ENCODE measurements at regions not wholly inside any gene's neighbourhood (a gene's known extent, or its start where the extent isn't known, plus 50 kb on each side); places are given as distances from the start of the nearest gene placed in this dataset.
A peak's percentile ranks its signal among the peaks of the same experiment; 100 is the strongest.
"Not testable (repeated sequence)": the region's sequence is repeated elsewhere in the genome, so short reads cannot be mapped to it uniquely, and the experiment has no call there.

GRCh38 chrX:73963682-73964081 is 111.2 kb upstream of the XIST start:
- DNase-seq (ENCODE audit: low read depth in 2 of 3, low spot score in 1 of 3): no peak

- no peak for DNase-seq (ENCODE audit: low read depth in 2 of 3, low spot score in 1 of 3)
Measured at GRCh38 chrX:73962948-73963347, 110.4 kb upstream of the XIST start.

GRCh38 chrX:73961867-73962266 is 109.4 kb upstream of the XIST start:
- not testable (repeated sequence) for DNase-seq (ENCODE audit: low read depth in 2 of 3, low spot score in 1 of 3)

GRCh38 chrX:73944563-73944908 is 92.0 kb upstream of the XIST start:
- DNase-seq (ENCODE audit: low read depth in 2 of 3, low spot score in 1 of 3): no peak

- peak; percentile 74 to 89 (median 77) for DNase-seq (ENCODE audit: low read depth in 2 of 3, low spot score in 1 of 3)
Measured at GRCh38 chrX:73943693-73944562, 91.4 kb upstream of the XIST start.

- DNase-seq (ENCODE audit: low read depth in 2 of 3, low spot score in 1 of 3): no peak
Measured at GRCh38 chrX:73940893-73941470, 88.5 kb upstream of the XIST start.

GRCh38 chrX:73937843-73938242 is 85.3 kb upstream of the XIST start:
- not testable (repeated sequence) for DNase-seq (ENCODE audit: low read depth in 2 of 3, low spot score in 1 of 3)

- DNase-seq (ENCODE audit: low read depth in 2 of 3, low spot score in 1 of 3): no peak
Measured at GRCh38 chrX:73932522-73932921, 80.0 kb upstream of the XIST start.

GRCh38 chrX:73930300-73930699 is 77.8 kb upstream of the XIST start:
- no peak for DNase-seq (ENCODE audit: low read depth in 2 of 3, low spot score in 1 of 3)

- no peak for DNase-seq (ENCODE audit: low read depth in 2 of 3, low spot score in 1 of 3)
Measured at GRCh38 chrX:73922856-73923455, 70.4 kb upstream of the XIST start.

- no peak for DNase-seq (ENCODE audit: low read depth in 2 of 3, low spot score in 1 of 3)
Measured at GRCh38 chrX:73916931-73917667, 64.6 kb upstream of the XIST start.

GRCh38 chrX:73916489-73916888 is 64.0 kb upstream of the XIST start:
- no peak for DNase-seq (ENCODE audit: low read depth in 2 of 3, low spot score in 1 of 3)

- not testable (repeated sequence) for DNase-seq (ENCODE audit: low read depth in 2 of 3, low spot score in 1 of 3)
Measured at GRCh38 chrX:73914792-73915191, 62.3 kb upstream of the XIST start.

- DNase-seq (ENCODE audit: low read depth in 2 of 3, low spot score in 1 of 3): no peak
Measured at GRCh38 chrX:73913580-73913979, 61.1 kb upstream of the XIST start.

GRCh38 chrX:73911946-73912345 is 59.4 kb upstream of the XIST start:
- DNase-seq (ENCODE audit: low read depth in 2 of 3, low spot score in 1 of 3): not testable (repeated sequence)

GRCh38 chrX:73905749-73906374 is 53.3 kb upstream of the XIST start:
- not testable (repeated sequence) for DNase-seq (ENCODE audit: low read depth in 2 of 3, low spot score in 1 of 3)

- no peak for DNase-seq (ENCODE audit: low read depth in 2 of 3, low spot score in 1 of 3)
Measured at GRCh38 chrX:73903941-73904340, 51.4 kb upstream of the XIST start.

All from stimulated activated CD4-positive, alpha-beta T cell treated with anti-CD3 and anti-CD28 coated beads, Interleukin-12 subunit alpha, Interleukin-12 subunit beta, amount 100 ng/mL, for 48 hours (primary cell).